Mucosa of descending colon (tissue), 3 donors: ENCODE measurements at regions not wholly inside any gene's neighbourhood (a gene's known extent, or its start where the extent isn't known, plus 50 kb on each side); places are given as distances from the start of the nearest gene placed in this dataset.
"Not testable (repeated sequence)": the region's sequence is repeated elsewhere in the genome, so short reads cannot be mapped to it uniquely, and the experiment has no call there.

Source experiments
- ATAC-seq: fragments of 200-7000 bp; cut with Tn5 transposase; one replicate; pipeline ENCODE4 v1.9.1; 2020; ENCODE audit warnings: mild to moderate bottlenecking, moderate library complexity
- DNase-seq, 3 donors: peaks; one replicate each; pipeline ENCODE4 v3.0.0-alpha.2; 2020
- H3K36me3 ChIP-seq: fragments of 200-600 bp; one replicate; pipeline ENCODE4 v1.8.0; 2021; ENCODE audit warnings: low read depth, mild to moderate bottlenecking
- H3K4me1 ChIP-seq: fragments of 200-600 bp; one replicate; pipeline ENCODE4 v1.8.0; 2021; ENCODE audit warnings: low read depth, mild to moderate bottlenecking
- H3K4me3 ChIP-seq: fragments of 200-600 bp; one replicate; pipeline ENCODE4 v1.8.0; 2021; ENCODE audit warnings: mild to moderate bottlenecking
- H3K9me3 ChIP-seq: fragments of 200-600 bp; one replicate; pipeline ENCODE4 v1.8.0; 2021; ENCODE audit warnings: mild to moderate bottlenecking
- CTCF ChIP-seq: fragments of 200-600 bp; IDR thresholded peaks from one replicate; pipeline ENCODE4 v1.8.0; 2022; ENCODE audit warnings: antibody characterized with exemption, mild to moderate bottlenecking
- intact Hi-C, 2 donors: fragments of 100-400 bp; cut with DNase I in 1 of 2; cut with micrococcal nuclease in 1 of 2; formaldehyde crosslinking; loops; one replicate each; pipeline versions ENCODE4 v1.11.0 to v1.11.1; 2022; cut with DNase I, micrococcal nuclease
- donor health status: DM: no; HTN: no; CAD: no; lungs with moderate emphysema.
- donor health status: DM: no; HTN: no; CAD: no.
- donor health status: DM: no; HTN: yes; CAD: no.

- no peak overlapping the region for H3K4me3 ChIP-seq
- TF ChIP-seq CTCF: no peak
- intact Hi-C loops: no loop called here
- H3K9me3 ChIP-seq: no peaks in the 10 kb centered on the region
- no peak for ATAC-seq
- no peak for DNase-seq
- no peaks in the 10 kb centered on the region for H3K4me1 ChIP-seq
- no peaks in the 10 kb centered on the region for H3K36me3 ChIP-seq
Measured at GRCh38 chr1:57549300-57549699, 125.4 kb upstream of the DAB1 start.

GRCh38 chr1:57546549-57547330 is 122.9 kb upstream of the DAB1 start:
- no peaks in the 10 kb centered on the region for H3K36me3 ChIP-seq
- no peaks in the 10 kb centered on the region for H3K9me3 ChIP-seq
- no peak overlapping the region for H3K4me3 ChIP-seq
- TF ChIP-seq CTCF: no peak
- ATAC-seq (no peak), DNase-seq (no peak)
- H3K4me1 ChIP-seq: no peaks in the 10 kb centered on the region
- intact Hi-C loops: no loop called here

- no peak for TF ChIP-seq CTCF
- Histone ChIP-seq H3K9me3 (no peaks in the 10 kb centered on the region), H3K4me1 (no peaks in the 10 kb centered on the region), H3K36me3 (no peaks in the 10 kb centered on the region), H3K4me3 (no peak overlapping the region)
- ATAC-seq: no peak
- intact Hi-C loops: no loop called here
- no peak for DNase-seq
Measured at GRCh38 chr1:57544345-57544744, 120.5 kb upstream of the DAB1 start.

GRCh38 chr1:57536749-57537423 is 113.0 kb upstream of the DAB1 start:
- no peak for DNase-seq
- ATAC-seq: no peak
- no peak for TF ChIP-seq CTCF
- Histone ChIP-seq H3K4me3 (no peak overlapping the region), H3K9me3 (no peaks in the 10 kb centered on the region), H3K36me3 (no peaks in the 10 kb centered on the region), H3K4me1 (no peaks in the 10 kb centered on the region)
- intact Hi-C loops: no loop called here

DNA sequence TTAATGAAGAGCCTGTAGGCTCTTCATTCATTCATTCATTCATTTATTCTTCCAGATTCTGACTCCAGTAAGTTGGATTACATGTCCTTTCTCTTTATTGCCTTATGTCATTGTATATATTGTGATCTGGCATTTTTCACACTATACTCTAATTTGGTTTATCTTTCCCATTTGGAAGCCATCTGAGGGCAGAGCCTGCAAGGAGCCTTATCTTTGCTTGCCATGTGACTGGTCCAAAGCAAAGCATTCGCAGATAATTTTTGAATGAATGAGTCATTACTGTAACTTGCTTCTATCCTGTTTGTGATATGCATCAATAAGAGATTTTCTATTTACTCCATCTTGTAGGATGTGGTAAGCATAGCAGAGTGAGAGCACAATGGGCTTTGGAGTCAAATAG is 108.4 kb upstream of the DAB1 start:
- H3K4me1 ChIP-seq: no peaks in the 10 kb centered on the region
- ATAC-seq (no peak), DNase-seq (no peak)
- H3K9me3 ChIP-seq: no peaks in the 10 kb centered on the region
- no peak overlapping the region for H3K4me3 ChIP-seq
- intact Hi-C loops: no loop called here
- no peaks in the 10 kb centered on the region for H3K36me3 ChIP-seq
- TF ChIP-seq CTCF: no peak

DNA sequence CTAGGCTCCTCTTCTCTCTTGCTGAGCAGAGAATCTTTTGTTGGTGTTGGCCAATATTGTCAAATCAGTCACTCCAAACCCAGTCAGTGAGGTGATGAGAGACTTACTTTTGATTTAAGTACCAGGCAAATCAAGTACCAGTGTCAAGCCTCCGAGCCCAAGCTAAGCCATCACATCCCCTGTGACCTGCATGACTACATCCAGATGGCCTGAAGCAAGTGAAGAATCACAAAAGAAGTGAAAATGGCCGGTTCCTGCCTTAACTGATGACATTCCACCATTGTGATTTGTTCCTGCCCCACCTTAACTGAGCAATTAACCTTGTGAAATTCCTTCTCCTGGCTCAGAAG is 107.0 kb upstream of the DAB1 start:
- H3K36me3 ChIP-seq, H3K4me3 ChIP-seq, intact Hi-C loops, H3K4me1 ChIP-seq, ATAC-seq, H3K9me3 ChIP-seq, DNase-seq: not testable (repeated sequence)
